ENCODE measurements at regions not wholly inside any gene's neighbourhood (a gene's known extent, or its start where the extent isn't known, plus 50 kb on each side); places are given as distances from the start of the nearest gene placed in this dataset.

DNA sequence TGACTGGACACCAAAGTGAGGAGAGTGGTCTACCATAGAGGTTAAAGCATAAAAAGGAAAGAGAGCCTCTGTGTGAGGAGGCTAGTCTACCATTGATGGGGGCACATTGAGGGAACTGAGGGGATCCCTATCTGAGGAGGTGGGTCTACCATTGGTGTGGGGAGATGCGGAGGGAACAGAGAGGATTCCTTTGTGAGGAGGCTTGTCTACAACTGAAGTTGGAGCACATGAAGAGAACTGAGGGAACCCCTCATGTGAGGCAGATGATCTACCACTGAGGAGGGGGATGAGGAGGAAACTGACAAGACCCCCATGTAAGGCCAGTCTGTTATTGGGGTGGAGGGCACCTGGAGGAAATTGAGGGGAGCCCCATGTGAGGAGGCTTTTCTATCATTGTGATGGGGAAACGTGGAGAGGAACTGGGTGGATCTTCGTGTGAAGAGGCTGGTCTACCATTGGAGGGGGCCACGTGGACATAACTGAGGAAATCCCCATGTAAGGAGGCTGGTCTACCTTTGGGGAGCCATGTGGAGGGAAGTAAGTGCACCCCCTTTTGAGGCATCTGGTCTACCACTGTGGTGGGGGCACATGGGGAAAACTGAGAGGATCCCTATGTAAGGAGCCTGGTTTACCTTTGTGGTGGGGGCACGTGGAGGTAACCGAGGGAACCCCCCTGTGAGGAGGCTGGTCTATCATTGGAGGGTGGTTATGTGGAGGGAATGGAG is 160.1 kb downstream of the FBLN2 start:
- TF ChIP-seq, protein P1, sequence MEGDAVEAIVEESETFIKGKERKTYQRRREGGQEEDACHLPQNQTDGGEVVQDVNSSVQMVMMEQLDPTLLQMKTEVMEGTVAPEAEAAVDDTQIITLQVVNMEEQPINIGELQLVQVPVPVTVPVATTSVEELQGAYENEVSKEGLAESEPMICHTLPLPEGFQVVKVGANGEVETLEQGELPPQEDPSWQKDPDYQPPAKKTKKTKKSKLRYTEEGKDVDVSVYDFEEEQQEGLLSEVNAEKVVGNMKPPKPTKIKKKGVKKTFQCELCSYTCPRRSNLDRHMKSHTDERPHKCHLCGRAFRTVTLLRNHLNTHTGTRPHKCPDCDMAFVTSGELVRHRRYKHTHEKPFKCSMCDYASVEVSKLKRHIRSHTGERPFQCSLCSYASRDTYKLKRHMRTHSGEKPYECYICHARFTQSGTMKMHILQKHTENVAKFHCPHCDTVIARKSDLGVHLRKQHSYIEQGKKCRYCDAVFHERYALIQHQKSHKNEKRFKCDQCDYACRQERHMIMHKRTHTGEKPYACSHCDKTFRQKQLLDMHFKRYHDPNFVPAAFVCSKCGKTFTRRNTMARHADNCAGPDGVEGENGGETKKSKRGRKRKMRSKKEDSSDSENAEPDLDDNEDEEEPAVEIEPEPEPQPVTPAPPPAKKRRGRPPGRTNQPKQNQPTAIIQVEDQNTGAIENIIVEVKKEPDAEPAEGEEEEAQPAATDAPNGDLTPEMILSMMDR (IDR thresholded peaks at IDR 0.05), result no peak
- TF ChIP-seq EP300 (IDR thresholded peaks at IDR 0.05) (no peak), POLR2A (IDR thresholded peaks at IDR 0.05) (no peak)
